HepG2 (cell line): ENCODE measurements at regions not wholly inside any gene's neighbourhood (a gene's known extent, or its start where the extent isn't known, plus 50 kb on each side); places are given as distances from the start of the nearest gene placed in this dataset.

Experiments
- ATAC-seq: fragments of 200-7000 bp; cut with Tn5 transposase; 3 replicates; pipeline ENCODE4 v1.9.1; 2020; ENCODE audit warnings: mild to moderate bottlenecking, moderate library complexity
- BruUV-seq: library from RNA; stranded (reverse); fragments of 400-500 nt; replicated peaks from 2 replicates; lab custom pipeline; 2021; lab: Mats Ljungman, UMichigan
- CTCF ChIA-PET: fragments of 300-600 bp; formaldehyde crosslinking; extraction: SDS; loops from one replicate; lab custom pipeline; 2021; ENCODE audit warnings: low total read pairs, inconsistent platforms, low intra/inter-chr PET ratio; lab: Yijun Ruan, JAX
- POLR2A ChIA-PET: fragments of 350-600 bp; sonication (Branson Sonifier 250); formaldehyde crosslinking; loops from one replicate; lab custom pipeline; 2020; ENCODE audit warnings: antibody characterized with exemption, inconsistent platforms; lab: Yijun Ruan, JAX
- DNase-seq: peaks from one replicate; pipeline ENCODE4 v3.0.0-alpha.2; 2015; ENCODE audit warnings: low spot score
- FAIRE-seq: peaks from 3 replicates; lab custom pipeline; 2011; peaks lifted over from hg19 to GRCh38; lab: Jason Lieb, UNC
- H2AFZ ChIP-seq: one replicate; pipeline ENCODE4 v1.6.1; 2011; ENCODE audit warnings: low read length, inconsistent platforms
- H3K27ac ChIP-seq: fragments of 300-600 bp; 3 replicates; pipeline ENCODE4 v1.8.0; 2011; ENCODE audit warnings: mixed run types, mild to moderate bottlenecking, mixed read lengths, low read length, inconsistent platforms; ENCODE audit not compliant: insufficient read depth; ENCODE audit errors: extremely low read length
- H3K27me3 ChIP-seq, 2 experiments: fragments of 200-600 bp in 1 of 2; 2 replicates in 1 of 2; 3 replicates in 1 of 2; pipeline versions ENCODE4 v1.6.0 to v1.8.0; 2011; ENCODE audit warnings: low read length in 2 of 2, mild to moderate bottlenecking in 2 of 2, moderate library complexity in 2 of 2, inconsistent platforms in 1 of 2; ENCODE audit not compliant: insufficient read depth in 2 of 2, control insufficient read depth in 1 of 2
- H3K36me3 ChIP-seq, 2 experiments: fragments of 200-600 bp in 1 of 2; replicated peaks in 1 of 2; 2 replicates in 1 of 2; 3 replicates in 1 of 2; pipeline versions ENCODE4 v1.5.1 to v1.8.0; 2011; ENCODE audit warnings: low read length in 2 of 2, inconsistent platforms in 1 of 2; ENCODE audit not compliant: insufficient read depth in 2 of 2, control insufficient read depth in 1 of 2
- H3K4me1 ChIP-seq: 2 replicates; pipeline ENCODE4 v1.5.1; 2012; ENCODE audit warnings: low read length, inconsistent platforms; ENCODE audit not compliant: insufficient read depth
- H3K4me2 ChIP-seq: 2 replicates; pipeline ENCODE4 v1.6.0; 2011; ENCODE audit warnings: low read depth, low read length, inconsistent platforms
- H3K4me3 ChIP-seq, 3 experiments: fragments of 200-600 bp in 1 of 3; sonication (generic), shearing (Covaris generic) in 1 of 3; replicated peaks in 1 of 3; 2 replicates each; pipeline ENCODE4 v1.5.1; 2011 to 2016; ENCODE audit warnings: low read length in 3 of 3, inconsistent platforms in 2 of 3, low read depth in 2 of 3, mild to moderate bottlenecking in 2 of 3, control low read depth in 1 of 3, mixed read lengths in 1 of 3; ENCODE audit not compliant: insufficient read depth in 1 of 3
- H3K79me2 ChIP-seq: one replicate; pipeline ENCODE4 v1.6.1; 2011; ENCODE audit warnings: low read length, inconsistent platforms; ENCODE audit not compliant: insufficient read depth
- H3K9ac ChIP-seq: 2 replicates; pipeline ENCODE4 v1.6.0; 2011; ENCODE audit warnings: mild to moderate bottlenecking, low read depth, low read length, inconsistent platforms; ENCODE audit not compliant: insufficient read depth
- H3K9me3 ChIP-seq: 2 replicates; pipeline ENCODE4 v1.5.1; 2012; ENCODE audit warnings: mild to moderate bottlenecking, low read length
- H4K20me1 ChIP-seq: 2 replicates; pipeline ENCODE4 v1.6.0; 2011; ENCODE audit warnings: inconsistent platforms, mild to moderate bottlenecking, low read length, moderate library complexity; ENCODE audit not compliant: insufficient read depth
- CENPBD1 ChIP-seq: sonication (generic); formaldehyde crosslinking; IDR thresholded peaks from 2 replicates; pipeline ENCODE4 v1.8.0; 2022; ENCODE audit warnings: missing genetic modification reagents, low read depth, mild to moderate bottlenecking, borderline replicate concordance
- ETS1 ChIP-seq: sonication (generic); formaldehyde crosslinking; IDR thresholded peaks from 2 replicates; pipeline ENCODE4 v1.4.0; 2020; ENCODE audit warnings: missing genetic modification reagents
- KDM5A ChIP-seq: fragments of 200-600 bp; sonication (generic); IDR thresholded peaks from 2 replicates; pipeline ENCODE4 v1.7.0; 2018; ENCODE audit warnings: antibody characterized with exemption, mild to moderate bottlenecking, low read length, borderline replicate concordance
- SIN3A ChIP-seq: IDR thresholded peaks from 2 replicates; pipeline ENCODE4 v1.6.1; 2011; ENCODE audit warnings: low read depth, mild to moderate bottlenecking, control low read depth, low read length, borderline replicate concordance
- YY1 ChIP-seq: IDR thresholded peaks from 2 replicates; pipeline ENCODE4 v1.6.1; 2011; ENCODE audit warnings: low read length, low read depth, moderate library complexity, mild to moderate bottlenecking; ENCODE audit not compliant: insufficient read depth, insufficient replicate concordance
- ZFP36L2 ChIP-seq: sonication (generic); formaldehyde crosslinking; IDR thresholded peaks from 2 replicates; pipeline ENCODE4 v1.4.0; 2020; ENCODE audit warnings: missing genetic modification reagents
- ZHX2 ChIP-seq, 2 experiments: sonication (generic) in 1 of 2; formaldehyde crosslinking in 1 of 2; IDR thresholded peaks; 2 replicates each; pipeline versions ENCODE4 v1.6.1 to v1.9.0; 2014 to 2022; ENCODE audit warnings: antibody characterized with exemption in 1 of 2, borderline replicate concordance in 1 of 2, inconsistent platforms in 1 of 2, low read depth in 1 of 2, missing genetic modification reagents in 1 of 2
- ZNF256 ChIP-seq: sonication (generic); formaldehyde crosslinking; conservative IDR thresholded peaks from 2 replicates; pipeline ENCODE4 v1.4.0; 2020; ENCODE audit warnings: missing genetic modification reagents
- ZNF263 ChIP-seq: sonication (generic); formaldehyde crosslinking; IDR thresholded peaks from 2 replicates; pipeline ENCODE4 v1.4.0; 2020; ENCODE audit warnings: missing genetic modification reagents
- ZNF577 ChIP-seq: sonication (generic); formaldehyde crosslinking; IDR thresholded peaks from 2 replicates; pipeline ENCODE4 v1.4.0; 2020; ENCODE audit warnings: mild to moderate bottlenecking, low read depth, missing genetic modification reagents, borderline replicate concordance
- WGBS: methylation state at CpG from one replicate; pipeline ENCODE4 v1.1.6; 2017; ENCODE audit warnings: low lambda C conversion rate; 5-methylcytosine and 5-hydroxymethylcytosine counted together
- in situ Hi-C: cut with HindIII; loops from 2 replicates; pipeline ENCODE4 v1.10.0; 2017; ENCODE audit warnings: low pct_unique_long_range_greater_than_20kb; ENCODE audit not compliant: extremely low pct_ligation_motif_present
- intact Hi-C: fragments of 100-400 bp; cut with micrococcal nuclease; formaldehyde crosslinking; loops from one replicate; pipeline ENCODE4 v1.10.0; 2022; ENCODE audit not compliant: unreplicated experiment
- TF ChIP-seq, protein P1 (sequence below): sonication (generic); formaldehyde crosslinking; IDR thresholded peaks from 2 replicates; pipeline ENCODE4 v1.4.0; 2020; ENCODE audit warnings: mild to moderate bottlenecking, missing genetic modification reagents

DNA sequence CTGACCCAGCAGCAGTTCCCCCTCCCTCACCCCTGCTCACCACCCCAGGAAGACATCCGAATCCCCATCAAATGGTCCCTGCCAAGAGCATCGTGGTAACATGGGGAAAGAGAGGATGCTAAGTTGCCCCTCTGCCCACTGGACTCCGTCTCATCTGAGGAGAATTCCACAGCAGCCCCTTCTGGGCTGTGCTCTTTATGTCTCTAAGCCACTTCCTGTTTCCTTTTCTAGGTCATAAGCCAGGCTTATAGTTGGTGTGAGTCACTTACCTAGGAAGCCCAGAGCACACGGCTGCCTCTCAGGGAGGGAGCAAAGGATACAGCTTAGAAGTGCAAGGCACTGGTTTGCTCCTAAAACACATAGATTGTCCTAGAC, 76.0 kb downstream of the VCPKMT start:
- Histone ChIP-seq H3K79me2 (no peaks in the 10 kb centered on the region), H3K4me2 (peak overlapping the region; percentile 29; the same call in 1 of the 2 replicates), H3K27me3 (no peaks in the 10 kb centered on the region), H3K36me3 (no peaks in the 10 kb centered on the region; a peak in 1 of 5 replicates), H3K9ac (no peak overlapping the region), H3K4me3 (no peak overlapping the region), H4K20me1 (no peaks in the 10 kb centered on the region), H3K27ac (no peak overlapping the region), H3K9me3 (no peaks in the 10 kb centered on the region), H2AFZ (no peak overlapping the region), H3K4me1 (peaks cover 57% of the 10 kb centered on the region)
- CTCF ChIA-PET = no interaction called here
- POLR2A ChIA-PET = interaction anchor here (0.5 to 1.4 kb wide), 3 partner anchors 22 to 148 kb away, joined by 4 to 5 read pairs (median 5); no protein-coding TSS in a partner anchor
- no TSS peak for BruUV-seq
- no peak for FAIRE-seq
- 46% methylated on average over 3 of the region's 4 CpGs for WGBS
- ATAC-seq = peak; percentile 44
- in situ Hi-C loops (no loop called here), intact Hi-C loops (loop anchor here (10.0 kb wide), 1 partner anchor 64 kb away; no protein-coding TSS in a partner anchor)
- DNase-seq = peak; percentile 39
- no peak for TF ChIP-seq ETS1 (CRISPR knock-in tag)
- no peak for TF ChIP-seq ZNF577 (CRISPR knock-in tag)
- no peak for TF ChIP-seq ZNF263 (CRISPR knock-in tag)
- no peak for TF ChIP-seq KDM5A
- TF ChIP-seq, protein P1, sequence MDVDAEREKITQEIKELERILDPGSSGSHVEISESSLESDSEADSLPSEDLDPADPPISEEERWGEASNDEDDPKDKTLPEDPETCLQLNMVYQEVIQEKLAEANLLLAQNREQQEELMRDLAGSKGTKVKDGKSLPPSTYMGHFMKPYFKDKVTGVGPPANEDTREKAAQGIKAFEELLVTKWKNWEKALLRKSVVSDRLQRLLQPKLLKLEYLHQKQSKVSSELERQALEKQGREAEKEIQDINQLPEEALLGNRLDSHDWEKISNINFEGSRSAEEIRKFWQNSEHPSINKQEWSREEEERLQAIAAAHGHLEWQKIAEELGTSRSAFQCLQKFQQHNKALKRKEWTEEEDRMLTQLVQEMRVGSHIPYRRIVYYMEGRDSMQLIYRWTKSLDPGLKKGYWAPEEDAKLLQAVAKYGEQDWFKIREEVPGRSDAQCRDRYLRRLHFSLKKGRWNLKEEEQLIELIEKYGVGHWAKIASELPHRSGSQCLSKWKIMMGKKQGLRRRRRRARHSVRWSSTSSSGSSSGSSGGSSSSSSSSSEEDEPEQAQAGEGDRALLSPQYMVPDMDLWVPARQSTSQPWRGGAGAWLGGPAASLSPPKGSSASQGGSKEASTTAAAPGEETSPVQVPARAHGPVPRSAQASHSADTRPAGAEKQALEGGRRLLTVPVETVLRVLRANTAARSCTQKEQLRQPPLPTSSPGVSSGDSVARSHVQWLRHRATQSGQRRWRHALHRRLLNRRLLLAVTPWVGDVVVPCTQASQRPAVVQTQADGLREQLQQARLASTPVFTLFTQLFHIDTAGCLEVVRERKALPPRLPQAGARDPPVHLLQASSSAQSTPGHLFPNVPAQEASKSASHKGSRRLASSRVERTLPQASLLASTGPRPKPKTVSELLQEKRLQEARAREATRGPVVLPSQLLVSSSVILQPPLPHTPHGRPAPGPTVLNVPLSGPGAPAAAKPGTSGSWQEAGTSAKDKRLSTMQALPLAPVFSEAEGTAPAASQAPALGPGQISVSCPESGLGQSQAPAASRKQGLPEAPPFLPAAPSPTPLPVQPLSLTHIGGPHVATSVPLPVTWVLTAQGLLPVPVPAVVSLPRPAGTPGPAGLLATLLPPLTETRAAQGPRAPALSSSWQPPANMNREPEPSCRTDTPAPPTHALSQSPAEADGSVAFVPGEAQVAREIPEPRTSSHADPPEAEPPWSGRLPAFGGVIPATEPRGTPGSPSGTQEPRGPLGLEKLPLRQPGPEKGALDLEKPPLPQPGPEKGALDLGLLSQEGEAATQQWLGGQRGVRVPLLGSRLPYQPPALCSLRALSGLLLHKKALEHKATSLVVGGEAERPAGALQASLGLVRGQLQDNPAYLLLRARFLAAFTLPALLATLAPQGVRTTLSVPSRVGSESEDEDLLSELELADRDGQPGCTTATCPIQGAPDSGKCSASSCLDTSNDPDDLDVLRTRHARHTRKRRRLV (CRISPR knock-in tag) = no peak
- no peak for TF ChIP-seq ZNF256 (CRISPR knock-in tag)
- no peak for TF ChIP-seq SIN3A
- TF ChIP-seq ZFP36L2 (CRISPR knock-in tag) = no peak
- TF ChIP-seq CENPBD1 (CRISPR knock-in tag) = no peak
- no peak for TF ChIP-seq YY1
- TF ChIP-seq ZHX2 (IDR thresholded peaks at IDR 0.05; ENCODE audit: low read depth) = no peak
- no peak for TF ChIP-seq ZHX2 (CRISPR knock-in tag; IDR thresholded peaks at IDR 0.05; ENCODE audit: borderline replicate concordance)
